PFSK-1 (cell line): ENCODE measurements at regions not wholly inside any gene's neighbourhood (a gene's known extent, or its start where the extent isn't known, plus 50 kb on each side); places are given as distances from the start of the nearest gene placed in this dataset.

ENCODE experiments used
- POLR2AphosphoS5 ChIP-seq: IDR thresholded peaks from 2 replicates; pipeline ENCODE4 v1.6.1; 2012; ENCODE audit warnings: low read depth, mild to moderate bottlenecking, control low read depth, low read length, moderate library complexity
- SIN3A ChIP-seq: IDR thresholded peaks from 2 replicates; pipeline ENCODE4 v1.6.1; 2012; ENCODE audit warnings: mild to moderate bottlenecking, low read length, moderate library complexity, borderline replicate concordance; ENCODE audit not compliant: insufficient read depth
- TAF1 ChIP-seq: IDR thresholded peaks from 2 replicates; pipeline ENCODE4 v1.6.1; 2012; ENCODE audit warnings: low read length, control low read depth, borderline replicate concordance; ENCODE audit not compliant: insufficient read depth
- TF ChIP-seq, protein P1 (sequence below), 2 experiments: IDR thresholded peaks; 2 replicates each; pipeline versions ENCODE4 v1.6.1 to v1.8.0; 2011 to 2012; ENCODE audit warnings: low read depth in 2 of 2, low read length in 2 of 2, control low read depth in 1 of 2, inconsistent platforms in 1 of 2, mild to moderate bottlenecking in 1 of 2, moderate library complexity in 1 of 2; ENCODE audit not compliant: insufficient read depth in 1 of 2

DNA sequence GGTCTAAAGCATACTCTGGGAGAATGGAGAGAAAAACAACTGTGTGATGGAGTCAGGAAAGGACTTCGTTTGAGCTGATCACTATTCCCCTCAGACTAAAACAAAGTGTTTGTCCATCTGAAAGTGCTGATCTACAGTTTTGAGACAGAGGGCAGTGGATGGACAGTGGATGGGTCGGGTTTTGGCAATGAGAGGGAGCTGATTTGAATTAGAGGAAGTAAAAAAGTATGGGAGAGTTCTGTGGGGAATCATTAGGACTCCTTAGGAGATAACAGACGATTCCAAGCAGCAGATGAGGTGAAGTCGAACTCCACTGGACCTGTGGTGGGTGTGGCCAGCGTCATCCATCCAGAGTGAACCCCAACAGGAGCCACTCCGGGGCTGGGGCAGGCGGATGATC is 62.3 kb downstream of the PTGS2 start:
- TF ChIP-seq, protein P1, sequence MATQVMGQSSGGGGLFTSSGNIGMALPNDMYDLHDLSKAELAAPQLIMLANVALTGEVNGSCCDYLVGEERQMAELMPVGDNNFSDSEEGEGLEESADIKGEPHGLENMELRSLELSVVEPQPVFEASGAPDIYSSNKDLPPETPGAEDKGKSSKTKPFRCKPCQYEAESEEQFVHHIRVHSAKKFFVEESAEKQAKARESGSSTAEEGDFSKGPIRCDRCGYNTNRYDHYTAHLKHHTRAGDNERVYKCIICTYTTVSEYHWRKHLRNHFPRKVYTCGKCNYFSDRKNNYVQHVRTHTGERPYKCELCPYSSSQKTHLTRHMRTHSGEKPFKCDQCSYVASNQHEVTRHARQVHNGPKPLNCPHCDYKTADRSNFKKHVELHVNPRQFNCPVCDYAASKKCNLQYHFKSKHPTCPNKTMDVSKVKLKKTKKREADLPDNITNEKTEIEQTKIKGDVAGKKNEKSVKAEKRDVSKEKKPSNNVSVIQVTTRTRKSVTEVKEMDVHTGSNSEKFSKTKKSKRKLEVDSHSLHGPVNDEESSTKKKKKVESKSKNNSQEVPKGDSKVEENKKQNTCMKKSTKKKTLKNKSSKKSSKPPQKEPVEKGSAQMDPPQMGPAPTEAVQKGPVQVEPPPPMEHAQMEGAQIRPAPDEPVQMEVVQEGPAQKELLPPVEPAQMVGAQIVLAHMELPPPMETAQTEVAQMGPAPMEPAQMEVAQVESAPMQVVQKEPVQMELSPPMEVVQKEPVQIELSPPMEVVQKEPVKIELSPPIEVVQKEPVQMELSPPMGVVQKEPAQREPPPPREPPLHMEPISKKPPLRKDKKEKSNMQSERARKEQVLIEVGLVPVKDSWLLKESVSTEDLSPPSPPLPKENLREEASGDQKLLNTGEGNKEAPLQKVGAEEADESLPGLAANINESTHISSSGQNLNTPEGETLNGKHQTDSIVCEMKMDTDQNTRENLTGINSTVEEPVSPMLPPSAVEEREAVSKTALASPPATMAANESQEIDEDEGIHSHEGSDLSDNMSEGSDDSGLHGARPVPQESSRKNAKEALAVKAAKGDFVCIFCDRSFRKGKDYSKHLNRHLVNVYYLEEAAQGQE (IDR thresholded peaks at IDR 0.05; ENCODE audit: insufficient read depth in 1 of 2, low read depth in 2 of 2, low read length in 2 of 2): no peak
- TF ChIP-seq POLR2AphosphoS5: no peak
- TF ChIP-seq SIN3A: no peak
- TF ChIP-seq TAF1: no peak
